CD14-positive monocyte (primary cell): ENCODE measurements at regions not wholly inside any gene's neighbourhood (a gene's known extent, or its start where the extent isn't known, plus 50 kb on each side); places are given as distances from the start of the nearest gene placed in this dataset.
A peak's percentile ranks its signal among the peaks of the same experiment; 100 is the strongest.

ENCODE experiments used
- DNase-seq, 3 donors: peaks; one replicate each; pipeline ENCODE4 v3.0.0-alpha.2; 2011 to 2022
- H2AFZ ChIP-seq: 2 replicates; pipeline ENCODE4 v1.6.0; 2012; ENCODE audit warnings: mild to moderate bottlenecking, low read depth, low read length, inconsistent platforms; ENCODE audit not compliant: insufficient read depth, poor library complexity, severe bottlenecking
- H3K27ac ChIP-seq, 2 donors: 1 replicate in 1 of 2; 2 replicates in 1 of 2; pipeline ENCODE4 v1.5.1; 2012 to 2013; ENCODE audit warnings: low read length in 2 of 2, control low read depth in 1 of 2, inconsistent platforms in 1 of 2, low read depth in 1 of 2, mild to moderate bottlenecking in 1 of 2
- H3K27me3 ChIP-seq, 2 donors: one replicate each; pipeline versions ENCODE4 v1.6.0 to v1.6.1; 2011 to 2013; ENCODE audit warnings: low read length in 2 of 2; ENCODE audit not compliant: control insufficient read depth in 2 of 2, insufficient read depth in 2 of 2
- H3K36me3 ChIP-seq, 2 donors: replicated peaks in 1 of 2; 1 replicate in 1 of 2; 2 replicates in 1 of 2; pipeline versions ENCODE4 v1.5.1 to v1.6.1; 2012 to 2013; ENCODE audit warnings: low read length in 2 of 2, control low read depth in 1 of 2, inconsistent platforms in 1 of 2, mild to moderate bottlenecking in 1 of 2; ENCODE audit not compliant: insufficient read depth in 2 of 2, control insufficient read depth in 1 of 2
- H3K4me1 ChIP-seq, 2 donors: 1 replicate in 1 of 2; 2 replicates in 1 of 2; pipeline versions ENCODE4 v1.5.1 to v1.6.1; 2012 to 2013; ENCODE audit warnings: low read length in 2 of 2, control low read depth in 1 of 2, inconsistent platforms in 1 of 2, mild to moderate bottlenecking in 1 of 2, moderate library complexity in 1 of 2; ENCODE audit not compliant: insufficient read depth in 2 of 2, control insufficient read depth in 1 of 2
- H3K4me2 ChIP-seq: replicated peaks from 2 replicates; pipeline ENCODE3; 2012; ENCODE audit warnings: low read length, moderate library complexity, mild to moderate bottlenecking; ENCODE audit not compliant: poor library complexity, severe bottlenecking; ENCODE audit errors: extremely low read depth
- H3K4me3 ChIP-seq, 3 experiments: fragments of 200-600 bp in 1 of 3; sonication (generic) in 1 of 3; replicated peaks in 1 of 3; 1 replicate in 2 of 3; 2 replicates in 1 of 3; pipeline ENCODE4 v1.5.1; 2011 to 2013; ENCODE audit warnings: low read length in 3 of 3, mild to moderate bottlenecking in 3 of 3, control low read depth in 2 of 3, low read depth in 2 of 3, inconsistent platforms in 1 of 3, moderate library complexity in 1 of 3
- H3K79me2 ChIP-seq: 2 replicates; pipeline ENCODE4 v1.6.0; 2012; ENCODE audit warnings: mild to moderate bottlenecking, control low read depth, inconsistent platforms, low read length, moderate library complexity; ENCODE audit not compliant: insufficient read depth
- H3K9ac ChIP-seq: 2 replicates; pipeline ENCODE4 v1.6.0; 2017; ENCODE audit warnings: low read length, mild to moderate bottlenecking; ENCODE audit not compliant: insufficient read depth, poor library complexity, severe bottlenecking
- H3K9me3 ChIP-seq, 2 donors: replicated peaks in 1 of 2; 1 replicate in 1 of 2; 2 replicates in 1 of 2; pipeline versions ENCODE4 v1.5.1 to v1.6.1; 2012 to 2013; ENCODE audit warnings: low read length in 2 of 2, control low read depth in 1 of 2; ENCODE audit not compliant: control insufficient read depth in 1 of 2, insufficient read depth in 1 of 2
- H4K20me1 ChIP-seq: 2 replicates; pipeline ENCODE4 v1.6.0; 2012; ENCODE audit warnings: mild to moderate bottlenecking, low read length, control low read depth, moderate library complexity; ENCODE audit not compliant: insufficient read depth
- H3K27ac Mint-ChIP-seq, 7 donors: one replicate each; pipeline ENCODE4 v1.8.0; 2020; ENCODE audit warnings: mild to moderate bottlenecking in 7 of 7, mixed read lengths in 7 of 7, moderate library complexity in 6 of 7, inconsistent platforms in 2 of 7
- H3K27me3 Mint-ChIP-seq, 3 donors: one replicate each; pipeline ENCODE4 v1.8.0; 2021 to 2022; ENCODE audit warnings: low read depth in 3 of 3, mild to moderate bottlenecking in 3 of 3, mixed read lengths in 3 of 3, moderate library complexity in 3 of 3, inconsistent platforms in 1 of 3
- H3K36me3 Mint-ChIP-seq, 2 donors: one replicate each; pipeline ENCODE4 v1.8.0; 2020; ENCODE audit warnings: mixed read lengths in 2 of 2, inconsistent platforms in 1 of 2, mild to moderate bottlenecking in 1 of 2
- H3K4me1 Mint-ChIP-seq: one replicate; pipeline ENCODE4 v1.8.0; 2020; ENCODE audit warnings: mild to moderate bottlenecking, mixed read lengths
- H3K4me3 Mint-ChIP-seq, 2 donors: one replicate each; pipeline ENCODE4 v1.8.0; 2020; ENCODE audit warnings: mild to moderate bottlenecking in 2 of 2, mixed read lengths in 2 of 2, moderate library complexity in 1 of 2
- H3K9me3 Mint-ChIP-seq, 7 donors: one replicate each; pipeline ENCODE4 v1.8.0; 2020 to 2022; ENCODE audit warnings: mixed read lengths in 7 of 7, mild to moderate bottlenecking in 6 of 7, moderate library complexity in 6 of 7, inconsistent platforms in 2 of 7
- CTCF ChIP-seq: fragments of 200-600 bp; IDR thresholded peaks from one replicate; pipeline ENCODE4 v1.8.0; 2022; ENCODE audit warnings: antibody characterized with exemption, mild to moderate bottlenecking
- WGBS: methylation state at CpG from one replicate; pipeline ENCODE4 v1.1.5; 2013; ENCODE audit warnings: missing lambda C conversion rate; ENCODE audit not compliant: insufficient coverage; 5-methylcytosine and 5-hydroxymethylcytosine counted together
- intact Hi-C, 2 donors: fragments of 100-400 bp; cut with micrococcal nuclease; formaldehyde crosslinking; loops; one replicate each; pipeline versions ENCODE4 v1.15.0 to v1.15.1; 2023

- Histone ChIP-seq H3K4me2 (no peak overlapping the region), H3K36me3 (no peaks in the 10 kb centered on the region), H4K20me1 (no peaks in the 10 kb centered on the region), H3K79me2 (no peaks in the 10 kb centered on the region), H3K27ac (no peak overlapping the region), H3K9ac (no peak overlapping the region), H3K27me3 (no peaks in the 10 kb centered on the region), H3K9me3 (no peaks in the 10 kb centered on the region), H3K4me1 (no peaks in the 10 kb centered on the region), H2AFZ (no peak overlapping the region), H3K4me3 (no peak overlapping the region)
- WGBS = no CpG with 5 or more reads among the region's 2 CpGs
- intact Hi-C loops = no loop called here
- peaks cover 0 to 2% (median 0%) of the 10 kb centered on the region in 7 donors for H3K9me3 Mint-ChIP-seq
- H3K36me3 Mint-ChIP-seq = no peaks in the 10 kb centered on the region
- no peak overlapping the region for H3K27ac Mint-ChIP-seq
- no peak for DNase-seq
- no peaks in the 10 kb centered on the region for H3K4me1 Mint-ChIP-seq
- H3K4me3 Mint-ChIP-seq = no peak overlapping the region
- no peak for TF ChIP-seq CTCF
- no peaks in the 10 kb centered on the region for H3K27me3 Mint-ChIP-seq
Measured at GRCh38 chr21:23401278-23401677, 2206.0 kb downstream of the MRPL39 start.

GRCh38 chr21:23398726-23399125 lies 2208.6 kb downstream of the MRPL39 start:
- Mint-ChIP-seq H3K4me1 (no peaks in the 10 kb centered on the region), H3K36me3 (no peaks in the 10 kb centered on the region), H3K9me3 (peaks cover 0 to 2% (median 0%) of the 10 kb centered on the region in 7 donors), H3K27me3 (no peaks in the 10 kb centered on the region), H3K27ac (peak overlapping the region in 1 of 7 donors; percentile 2), H3K4me3 (no peak overlapping the region)
- Histone ChIP-seq H3K9ac (no peak overlapping the region), H2AFZ (no peak overlapping the region), H3K4me3 (no peak overlapping the region), H3K4me2 (no peak overlapping the region), H3K4me1 (no peaks in the 10 kb centered on the region), H3K79me2 (no peaks in the 10 kb centered on the region), H3K27me3 (no peaks in the 10 kb centered on the region), H3K9me3 (no peaks in the 10 kb centered on the region), H3K36me3 (no peaks in the 10 kb centered on the region), H3K27ac (no peak overlapping the region), H4K20me1 (no peaks in the 10 kb centered on the region)
- no peak for DNase-seq
- intact Hi-C loops = no loop called here
- no peak for TF ChIP-seq CTCF
- 60% methylated on average over 1 of the region's 1 CpG for WGBS
